Neural crest cell (in vitro differentiated cells): ENCODE measurements at regions not wholly inside any gene's neighbourhood (a gene's known extent, or its start where the extent isn't known, plus 50 kb on each side); places are given as distances from the start of the nearest gene placed in this dataset.

Source experiments
- DNase-seq: peaks from one replicate; pipeline ENCODE4 v3.0.0; 2021; ENCODE audit warnings: low read depth, mixed read lengths, low spot score
- H3K27ac Mint-ChIP-seq: one replicate; pipeline ENCODE4 v1.8.0; 2021; ENCODE audit warnings: mild to moderate bottlenecking, mixed read lengths; ENCODE audit not compliant: unreplicated experiment
- H3K27me3 Mint-ChIP-seq: 2 replicates; pipeline ENCODE4 v1.8.0; 2021; ENCODE audit warnings: low read depth, mild to moderate bottlenecking, mixed read lengths
- H3K36me3 Mint-ChIP-seq: 2 replicates; pipeline ENCODE4 v1.8.0; 2021; ENCODE audit warnings: low read depth, mild to moderate bottlenecking, mixed read lengths
- H3K4me1 Mint-ChIP-seq: 2 replicates; pipeline ENCODE4 v1.8.0; 2021; ENCODE audit warnings: mixed read lengths
- H3K4me3 Mint-ChIP-seq: one replicate; pipeline ENCODE4 v1.8.0; 2021; ENCODE audit warnings: mild to moderate bottlenecking, mixed read lengths
- H3K9me3 Mint-ChIP-seq: 2 replicates; pipeline ENCODE4 v1.8.0; 2021; ENCODE audit warnings: mixed read lengths
- TF ChIP-seq, protein P1 (sequence below): fragments of 200-600 bp; sonication (generic); conservative IDR thresholded peaks from 2 replicates; pipeline ENCODE4 v1.5.0; 2021; ENCODE audit warnings: antibody characterized with exemption, mild to moderate bottlenecking

DNA sequence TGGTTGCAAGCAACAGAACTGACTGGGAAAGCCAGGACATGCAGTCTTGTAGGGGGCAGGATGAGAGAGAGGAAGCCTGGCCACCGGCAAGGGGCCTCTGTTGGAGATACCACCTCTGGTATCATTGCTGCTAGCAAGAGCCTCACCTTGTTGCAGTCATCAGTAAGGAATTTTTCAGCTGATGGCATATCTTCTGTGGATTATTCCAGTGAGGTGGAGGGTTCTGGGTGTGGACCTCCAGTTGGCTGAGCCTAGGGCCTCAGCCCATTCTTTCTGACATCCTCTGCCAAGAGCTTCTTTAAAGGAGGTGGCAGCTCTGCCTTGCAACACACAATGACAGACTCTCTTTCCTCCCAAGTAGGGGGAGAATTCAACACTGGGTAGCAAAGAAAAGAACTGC is 128.9 kb downstream of the AQP9 start:
- Mint-ChIP-seq H3K4me3 (no peak overlapping the region), H3K9me3 (no peaks in the 10 kb centered on the region), H3K36me3 (peaks cover 6% of the 10 kb centered on the region), H3K27ac (no peak overlapping the region), H3K4me1 (peaks cover 9% of the 10 kb centered on the region), H3K27me3 (no peaks in the 10 kb centered on the region)
- DNase-seq, result no peak
- TF ChIP-seq, protein P1, sequence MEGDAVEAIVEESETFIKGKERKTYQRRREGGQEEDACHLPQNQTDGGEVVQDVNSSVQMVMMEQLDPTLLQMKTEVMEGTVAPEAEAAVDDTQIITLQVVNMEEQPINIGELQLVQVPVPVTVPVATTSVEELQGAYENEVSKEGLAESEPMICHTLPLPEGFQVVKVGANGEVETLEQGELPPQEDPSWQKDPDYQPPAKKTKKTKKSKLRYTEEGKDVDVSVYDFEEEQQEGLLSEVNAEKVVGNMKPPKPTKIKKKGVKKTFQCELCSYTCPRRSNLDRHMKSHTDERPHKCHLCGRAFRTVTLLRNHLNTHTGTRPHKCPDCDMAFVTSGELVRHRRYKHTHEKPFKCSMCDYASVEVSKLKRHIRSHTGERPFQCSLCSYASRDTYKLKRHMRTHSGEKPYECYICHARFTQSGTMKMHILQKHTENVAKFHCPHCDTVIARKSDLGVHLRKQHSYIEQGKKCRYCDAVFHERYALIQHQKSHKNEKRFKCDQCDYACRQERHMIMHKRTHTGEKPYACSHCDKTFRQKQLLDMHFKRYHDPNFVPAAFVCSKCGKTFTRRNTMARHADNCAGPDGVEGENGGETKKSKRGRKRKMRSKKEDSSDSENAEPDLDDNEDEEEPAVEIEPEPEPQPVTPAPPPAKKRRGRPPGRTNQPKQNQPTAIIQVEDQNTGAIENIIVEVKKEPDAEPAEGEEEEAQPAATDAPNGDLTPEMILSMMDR, result no peak

DNA sequence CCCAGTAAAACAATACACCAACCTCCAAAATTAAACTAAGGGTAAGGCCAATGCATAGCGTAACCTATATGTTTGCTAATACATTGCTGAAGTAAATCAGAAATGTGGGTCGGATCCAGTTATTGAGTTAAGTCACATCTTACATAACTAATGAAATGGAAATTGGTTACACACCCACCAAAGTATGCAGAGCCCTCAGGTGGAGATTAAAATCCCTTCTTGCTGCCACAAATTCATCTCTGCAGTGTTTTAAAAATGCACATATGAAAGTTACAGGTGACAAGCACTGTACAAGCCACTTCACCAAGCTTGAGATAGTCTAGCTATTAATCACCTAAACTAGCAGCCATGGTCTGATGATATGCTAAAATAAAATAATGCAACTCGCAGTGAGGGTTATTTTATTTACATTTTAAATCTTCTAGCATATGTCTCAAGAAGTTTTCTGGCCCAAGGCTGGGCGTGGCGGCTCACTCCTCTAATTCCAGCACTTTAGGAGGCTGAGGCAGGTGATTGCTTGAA is 130.6 kb downstream of the AQP9 start:
- no peak for DNase-seq
- peaks cover 9% of the 10 kb centered on the region for H3K4me1 Mint-ChIP-seq
- H3K27me3 Mint-ChIP-seq, result no peaks in the 10 kb centered on the region
- H3K9me3 Mint-ChIP-seq, result no peaks in the 10 kb centered on the region
- TF ChIP-seq, protein P1, result no peak
- no peak overlapping the region for H3K4me3 Mint-ChIP-seq
- peaks cover 6% of the 10 kb centered on the region for H3K36me3 Mint-ChIP-seq
- H3K27ac Mint-ChIP-seq, result no peak overlapping the region

DNA sequence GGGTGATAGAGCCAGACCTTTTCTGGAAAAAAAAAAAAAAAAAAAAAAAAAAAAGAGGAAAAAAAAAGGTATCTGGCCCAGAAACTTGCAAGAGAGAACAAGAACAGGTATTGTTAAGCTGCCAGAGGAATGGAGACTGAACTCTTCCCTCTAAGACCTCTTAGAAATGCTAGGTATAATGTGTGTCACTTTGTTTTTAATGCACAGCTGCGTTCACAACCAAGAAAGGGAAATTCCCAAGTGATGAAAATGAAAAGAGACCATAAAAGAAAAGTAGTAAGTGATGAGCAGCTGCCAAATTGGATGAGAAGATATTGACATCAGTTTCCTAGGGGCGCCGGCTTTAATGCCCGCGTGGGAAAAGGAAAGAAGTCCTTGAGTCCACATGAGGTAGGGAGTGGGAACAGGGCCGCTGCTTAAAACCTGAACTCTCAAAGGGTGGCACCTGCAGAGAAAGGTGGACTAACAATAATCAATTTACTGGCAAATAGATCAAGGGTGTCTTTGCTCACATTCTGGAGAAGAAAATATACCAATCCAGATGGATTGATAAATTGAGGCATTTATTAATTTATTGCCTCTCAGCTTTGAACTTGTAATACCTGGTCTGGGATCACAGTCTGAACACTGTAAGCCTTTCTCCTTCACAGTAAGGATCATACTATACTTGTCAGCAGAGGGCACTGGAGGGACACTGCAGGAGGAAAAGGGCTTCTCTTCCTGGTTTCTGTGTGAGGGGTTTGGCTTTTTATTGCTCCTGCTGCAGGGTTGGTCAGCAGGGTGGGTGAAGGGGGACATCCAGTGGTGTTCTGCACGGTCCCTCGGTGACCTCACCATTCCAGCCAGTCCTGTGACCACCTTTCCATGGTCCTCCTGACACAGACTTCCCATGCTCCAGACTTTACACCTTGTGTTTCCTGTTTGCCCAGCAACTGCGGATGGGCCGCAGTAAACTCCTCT is 131.6 kb downstream of the AQP9 start:
- peaks cover 6% of the 10 kb centered on the region for H3K36me3 Mint-ChIP-seq
- H3K27me3 Mint-ChIP-seq, result no peaks in the 10 kb centered on the region
- H3K27ac Mint-ChIP-seq, result no peak overlapping the region
- peak; percentile 29 for DNase-seq
- H3K9me3 Mint-ChIP-seq, result no peaks in the 10 kb centered on the region
- TF ChIP-seq, protein P1, result peak; percentile 76
- no peak overlapping the region for H3K4me3 Mint-ChIP-seq
- H3K4me1 Mint-ChIP-seq, result peaks cover 9% of the 10 kb centered on the region

DNA sequence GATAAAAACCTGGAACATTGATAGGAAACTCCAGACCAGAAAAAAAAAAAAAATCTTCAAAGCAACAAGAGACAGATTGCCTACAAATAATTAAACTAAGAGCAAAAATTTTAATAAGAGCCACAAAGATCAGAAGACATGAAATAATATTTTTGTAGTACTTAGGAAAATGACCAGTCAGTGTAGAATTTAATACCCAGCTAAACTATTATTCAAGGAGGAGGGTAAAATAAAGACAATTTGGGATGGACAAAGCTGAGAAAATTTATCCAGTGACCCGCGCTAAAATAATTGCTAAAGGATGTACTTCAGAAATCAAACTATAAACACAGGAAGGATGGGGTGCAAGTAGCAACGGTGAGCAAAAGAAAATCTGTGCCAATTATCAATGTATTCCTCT is 133.2 kb downstream of the AQP9 start:
- H3K9me3 Mint-ChIP-seq, result no peaks in the 10 kb centered on the region
- H3K4me1 Mint-ChIP-seq, result peaks cover 9% of the 10 kb centered on the region
- H3K4me3 Mint-ChIP-seq, result no peak overlapping the region
- no peak overlapping the region for H3K27ac Mint-ChIP-seq
- DNase-seq, result no peak
- H3K27me3 Mint-ChIP-seq, result no peaks in the 10 kb centered on the region
- TF ChIP-seq, protein P1, result no peak
- H3K36me3 Mint-ChIP-seq, result peaks cover 3% of the 10 kb centered on the region

DNA sequence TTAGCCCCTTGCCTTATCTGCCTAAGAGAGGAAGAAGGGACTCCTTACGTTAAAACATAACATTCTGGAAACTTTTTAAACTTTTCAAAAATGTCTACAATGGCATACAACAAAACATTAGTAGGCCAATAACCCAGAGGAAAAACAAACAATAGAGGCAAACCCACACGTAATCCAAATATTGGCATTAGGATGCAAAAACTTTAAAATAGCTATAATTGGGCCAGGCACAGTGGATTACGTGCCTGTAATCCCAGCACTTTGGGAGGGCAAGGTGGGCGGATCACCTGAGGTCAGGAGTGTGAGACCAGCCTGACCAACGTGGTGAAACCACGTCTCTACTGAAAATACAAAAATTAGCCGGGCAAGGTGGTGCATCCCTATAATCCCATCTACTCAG is 134.9 kb downstream of the AQP9 start:
- DNase-seq, result no peak
- Mint-ChIP-seq H3K4me1 (peaks cover 9% of the 10 kb centered on the region), H3K4me3 (no peak overlapping the region), H3K27me3 (no peaks in the 10 kb centered on the region), H3K27ac (no peak overlapping the region), H3K9me3 (no peaks in the 10 kb centered on the region), H3K36me3 (peaks cover 3% of the 10 kb centered on the region)
- TF ChIP-seq, protein P1, result no peak
